GM12878 (cell line): ENCODE measurements at regions not wholly inside any gene's neighbourhood (a gene's known extent, or its start where the extent isn't known, plus 50 kb on each side); places are given as distances from the start of the nearest gene placed in this dataset.

Experiments
- ATAC-seq: fragments of 200-7000 bp; cut with Tn5 transposase; 3 replicates; pipeline ENCODE4 v1.9.1; 2020; ENCODE audit warnings: mild to moderate bottlenecking, moderate library complexity
- BruUV-seq: library from RNA; stranded (reverse); fragments of 400-500 nt; replicated peaks from 2 replicates; lab custom pipeline; 2021; lab: Mats Ljungman, UMichigan
- CTCF ChIA-PET: fragments of 300-600 bp; sonication (Branson Sonifier 250); formaldehyde crosslinking; extraction: SDS; loops from one replicate; lab custom pipeline; 2021; ENCODE audit warnings: inconsistent platforms; lab: Yijun Ruan, JAX
- POLR2A ChIA-PET: fragments of 350-600 bp; formaldehyde crosslinking; extraction: SDS; loops from one replicate; lab custom pipeline; 2021; ENCODE audit warnings: inconsistent platforms; lab: Charles Lee
- RAD21 ChIA-PET: fragments of 300-600 bp; sonication (Branson Sonifier 250); formaldehyde crosslinking; loops from one replicate; lab custom pipeline; 2023; ENCODE audit warnings: antibody characterized with exemption; ENCODE audit not compliant: unreplicated experiment; lab: Charles Lee
- SMC1A ChIA-PET: fragments of 300-600 bp; sonication (Branson Sonifier 250); formaldehyde crosslinking; loops from one replicate; lab custom pipeline; 2023; ENCODE audit not compliant: unreplicated experiment, uncharacterized antibody; lab: Charles Lee
- DNase-seq: peaks from one replicate; pipeline ENCODE4 v3.0.0-alpha.2; 2011; ENCODE audit warnings: low read depth, low spot score
- FAIRE-seq: peaks from 3 replicates; lab custom pipeline; 2011; peaks lifted over from hg19 to GRCh38; lab: Jason Lieb, UNC
- H2AFZ ChIP-seq: 2 replicates; pipeline ENCODE4 v1.6.0; 2011; ENCODE audit warnings: low read depth, low read length, control low read depth; ENCODE audit not compliant: control insufficient read depth
- H3K27ac ChIP-seq: 2 replicates; pipeline ENCODE4 v1.5.1; 2011; ENCODE audit warnings: control low read depth; ENCODE audit not compliant: control insufficient read depth, insufficient read depth
- H3K27me3 ChIP-seq, 2 experiments: replicated peaks in 1 of 2; 2 replicates each; pipeline versions ENCODE4 v1.6.0 to v1.6.1; 2011; ENCODE audit warnings: low read length in 1 of 2; ENCODE audit not compliant: control insufficient read depth in 2 of 2, insufficient read depth in 2 of 2
- H3K36me3 ChIP-seq, 2 experiments: 2 replicates each; pipeline ENCODE4 v1.5.1; 2011; ENCODE audit warnings: low read length in 1 of 2; ENCODE audit not compliant: control insufficient read depth in 2 of 2, insufficient read depth in 2 of 2
- H3K4me1 ChIP-seq: 2 replicates; pipeline ENCODE4 v1.6.1; 2011; ENCODE audit warnings: mild to moderate bottlenecking, low read length, moderate library complexity, mixed read lengths; ENCODE audit not compliant: control insufficient read depth, insufficient read depth
- H3K4me2 ChIP-seq: 2 replicates; pipeline ENCODE4 v1.6.0; 2011; ENCODE audit warnings: control low read depth; ENCODE audit not compliant: control insufficient read depth, insufficient read depth
- H3K4me3 ChIP-seq: fragments of 200-600 bp; sonication (generic); 2 replicates; pipeline ENCODE4 v1.5.1; 2016
- H3K79me2 ChIP-seq: 2 replicates; pipeline ENCODE4 v1.6.0; 2011; ENCODE audit warnings: low read length; ENCODE audit not compliant: control insufficient read depth, insufficient read depth
- H3K9ac ChIP-seq: 2 replicates; pipeline ENCODE4 v1.8.0; 2011; ENCODE audit warnings: low read length, control low read depth, mixed read lengths; ENCODE audit not compliant: control insufficient read depth, insufficient read depth
- H3K9me3 ChIP-seq: replicated peaks from 3 replicates; pipeline ENCODE4 v1.5.1; 2011; ENCODE audit warnings: mild to moderate bottlenecking, low read length; ENCODE audit not compliant: control insufficient read depth, insufficient read depth
- H4K20me1 ChIP-seq: 2 replicates; pipeline ENCODE4 v1.6.0; 2011; ENCODE audit not compliant: control insufficient read depth, insufficient read depth
- ASH2L ChIP-seq: fragments of 300-600, 200-600 bp; sonication (generic); IDR thresholded peaks from 2 replicates; pipeline ENCODE4 v1.6.1; 2017; ENCODE audit warnings: low read depth, mild to moderate bottlenecking, borderline replicate concordance
- BHLHE40 ChIP-seq, 2 experiments: fragments of 450-650 bp in 1 of 2; IDR thresholded peaks; 2 replicates each; pipeline ENCODE4 v1.6.1; 2011 to 2017; ENCODE audit warnings: low read depth in 2 of 2, borderline replicate concordance in 1 of 2, improper control_type of control experiment in 1 of 2, low read length in 1 of 2, mild to moderate bottlenecking in 1 of 2
- BRCA1 ChIP-seq: IDR thresholded peaks from 2 replicates; pipeline ENCODE4 v1.6.1; 2011; ENCODE audit warnings: low read depth, low read length, improper control_type of control experiment
- E2F4 ChIP-seq: IDR thresholded peaks from 2 replicates; pipeline ENCODE4 v1.6.1; 2012; ENCODE audit warnings: low read depth, low read length, improper control_type of control experiment
- ELK1 ChIP-seq: IDR thresholded peaks from 2 replicates; pipeline ENCODE4 v1.6.1; 2012; ENCODE audit warnings: low read depth, low read length, improper control_type of control experiment
- ESRRA ChIP-seq: IDR thresholded peaks from 2 replicates; pipeline ENCODE4 v1.6.1; 2012; ENCODE audit warnings: mild to moderate bottlenecking, low read length, improper control_type of control experiment
- GABPA ChIP-seq: IDR thresholded peaks from 2 replicates; pipeline ENCODE4 v1.6.1; 2014; ENCODE audit warnings: antibody characterized with exemption, low read depth, mild to moderate bottlenecking, inconsistent platforms
- MEF2A ChIP-seq: IDR thresholded peaks from 2 replicates; pipeline ENCODE4 v1.6.1; 2011; ENCODE audit warnings: low read depth, mild to moderate bottlenecking, low read length, moderate library complexity; ENCODE audit not compliant: insufficient read depth
- NKRF ChIP-seq: fragments of 450-650 bp; conservative IDR thresholded peaks from 2 replicates; pipeline ENCODE4 v1.6.1; 2017; ENCODE audit warnings: mild to moderate bottlenecking, moderate library complexity
- NR2F1 ChIP-seq: fragments of 450-650 bp; conservative IDR thresholded peaks from 2 replicates; pipeline ENCODE4 v1.6.1; 2017; ENCODE audit warnings: mild to moderate bottlenecking
- PBX3 ChIP-seq: IDR thresholded peaks from 2 replicates; pipeline ENCODE4 v1.6.1; 2011; ENCODE audit warnings: mild to moderate bottlenecking, low read depth, low read length, moderate library complexity; ENCODE audit not compliant: insufficient replicate concordance
- PML ChIP-seq: IDR thresholded peaks from 2 replicates; pipeline ENCODE4 v1.6.1; 2012; ENCODE audit warnings: low read length, inconsistent platforms
- RCOR1 ChIP-seq: conservative IDR thresholded peaks from 2 replicates; pipeline ENCODE4 v1.6.1; 2012; ENCODE audit warnings: low read depth, low read length, improper control_type of control experiment
- SPI1 ChIP-seq: IDR thresholded peaks from 2 replicates; pipeline ENCODE4 v1.6.1; 2011; ENCODE audit warnings: low read depth, mild to moderate bottlenecking, low read length, moderate library complexity, borderline replicate concordance; ENCODE audit not compliant: insufficient read depth
- TCF7 ChIP-seq: IDR thresholded peaks from 2 replicates; pipeline ENCODE4 v1.6.1; 2014; ENCODE audit warnings: antibody characterized with exemption, borderline replicate concordance
- ZBTB11 ChIP-seq: fragments of 450-650 bp; formaldehyde crosslinking; IDR thresholded peaks from 2 replicates; pipeline ENCODE4 v1.5.0; 2022; ENCODE audit warnings: mild to moderate bottlenecking, missing genetic modification characterization
- ZNF274 ChIP-seq: IDR thresholded peaks from one replicate; pipeline ENCODE4 v1.8.0; 2011; ENCODE audit not compliant: insufficient read length, insufficient read depth
- WGBS: methylation state at CpG from one replicate; pipeline ENCODE4 v1.1.6; 2016; ENCODE audit warnings: low lambda C conversion rate; ENCODE audit not compliant: insufficient replicate concordance, insufficient coverage; ENCODE audit errors: missing lambda C conversion rate; 5-methylcytosine and 5-hydroxymethylcytosine counted together
- in situ Hi-C: fragments of 300-500 bp; cut with MboI; formaldehyde crosslinking; loops from 9 replicates; pipeline ENCODE4 v1.14.3; 2018; ENCODE audit warnings: mixed read lengths
- intact Hi-C: fragments of 100-400 bp; cut with micrococcal nuclease; formaldehyde crosslinking; loops from one replicate; pipeline ENCODE4 v1.14.2; 2022; ENCODE audit not compliant: unreplicated experiment

- no peak for DNase-seq
- WGBS: 0% methylated on average over 3 of the region's 3 CpGs
- H3K9me3 ChIP-seq: no peaks in the 10 kb centered on the region; the same call in 2 of the 3 replicates
- SMC1A ChIA-PET: no interaction called here
- intact Hi-C loops (no loop called here), in situ Hi-C loops (no loop called here)
- no peak overlapping the region for H3K4me3 ChIP-seq
- CTCF ChIA-PET: no interaction called here
- H3K79me2 ChIP-seq: no peaks in the 10 kb centered on the region
- POLR2A ChIA-PET: no interaction called here
- no peak overlapping the region for H2AFZ ChIP-seq
- H3K27me3 ChIP-seq: no peaks in the 10 kb centered on the region
- no peak overlapping the region for H3K4me2 ChIP-seq
- RAD21 ChIA-PET: no interaction called here
- no peak for ATAC-seq
- H4K20me1 ChIP-seq: no peaks in the 10 kb centered on the region
- H3K27ac ChIP-seq: no peak overlapping the region
- BruUV-seq: no TSS peak
- no peak overlapping the region for H3K9ac ChIP-seq
- no peaks in the 10 kb centered on the region for H3K36me3 ChIP-seq
- no peaks in the 10 kb centered on the region for H3K4me1 ChIP-seq
- TF ChIP-seq RCOR1: no peak
- TF ChIP-seq BHLHE40 (IDR thresholded peaks at IDR 0.05; ENCODE audit: borderline replicate concordance in 1 of 2, low read depth in 2 of 2, low read length in 1 of 2): no peak
- TF ChIP-seq NR2F1: no peak
- no peak for TF ChIP-seq E2F4
- TF ChIP-seq PML: no peak
- TF ChIP-seq BRCA1: no peak
- no peak for TF ChIP-seq GABPA
- no peak for TF ChIP-seq ZNF274
- no peak for TF ChIP-seq ASH2L
- no peak for TF ChIP-seq ELK1
- TF ChIP-seq ESRRA: no peak
- no peak for TF ChIP-seq ZBTB11 (CRISPR knock-in tag)
- no peak for TF ChIP-seq NKRF
- TF ChIP-seq SPI1: no peak
- no peak for TF ChIP-seq PBX3
- TF ChIP-seq TCF7: no peak
- TF ChIP-seq MEF2A: no peak
- FAIRE-seq: no peak
These were observed 129.3 kb upstream of the FLRT2 start for GRCh38 chr14:85400678-85401077.
